CD4-positive, alpha-beta T cell treated with Interleukin-1 beta for 1 hour (primary cell): ENCODE measurements at regions not wholly inside any gene's neighbourhood (a gene's known extent, or its start where the extent isn't known, plus 50 kb on each side); places are given as distances from the start of the nearest gene placed in this dataset.
"Not testable (repeated sequence)": the region's sequence is repeated elsewhere in the genome, so short reads cannot be mapped to it uniquely, and the experiment has no call there.

ENCODE experiments used
- DNase-seq, 2 donors: peaks; one replicate each; pipeline ENCODE4 v3.0.0-alpha.2; 2020 to 2022

DNA sequence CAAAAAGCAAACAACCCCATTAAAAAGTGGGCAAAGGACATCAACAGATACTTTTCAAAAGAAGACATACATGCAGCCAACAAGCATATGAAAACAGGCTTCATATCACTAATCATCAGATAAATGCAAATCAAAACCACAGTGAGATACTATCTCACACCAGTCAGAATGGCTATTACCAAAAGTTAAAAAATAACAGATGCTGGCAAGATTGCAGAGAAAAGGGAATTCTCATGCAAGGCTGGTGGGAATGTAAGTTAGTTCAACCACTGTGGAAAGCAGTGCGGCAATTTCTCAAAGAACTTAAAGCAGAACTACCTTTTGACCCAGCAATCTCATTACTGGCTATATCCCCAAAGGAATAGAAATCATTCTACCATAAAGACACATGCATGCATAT lies 260.8 kb downstream of the C11orf87 start:
- not testable (repeated sequence) for DNase-seq

DNA sequence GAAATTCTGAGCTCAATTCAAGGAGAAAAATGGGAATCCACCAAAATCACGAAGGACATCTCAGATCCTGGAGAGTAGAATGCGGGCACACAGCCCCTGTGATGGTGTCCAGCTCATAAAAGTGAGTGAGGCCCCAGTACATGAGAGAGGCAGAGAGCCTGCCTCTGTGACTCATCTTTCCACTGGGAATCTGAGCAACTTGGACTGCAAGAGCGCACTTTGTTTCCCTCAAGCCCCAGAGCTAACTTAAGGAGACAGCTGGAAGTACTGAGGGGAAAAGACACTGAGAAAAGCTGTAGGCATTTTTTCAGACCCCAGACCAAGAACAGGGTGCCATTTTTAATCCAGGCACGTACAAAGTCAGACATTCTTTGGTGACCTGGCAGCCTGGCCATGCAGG lies 273.7 kb downstream of the C11orf87 start:
- DNase-seq, result no peak

GRCh38 chr11:109696191-109696897 lies 274.4 kb downstream of the C11orf87 start:
- DNase-seq, result no peak

- DNase-seq, result peak in 1 of 2 donors; percentile 2
Observed at GRCh38 chr11:109697140-109697843, 275.3 kb downstream of the C11orf87 start.

DNA sequence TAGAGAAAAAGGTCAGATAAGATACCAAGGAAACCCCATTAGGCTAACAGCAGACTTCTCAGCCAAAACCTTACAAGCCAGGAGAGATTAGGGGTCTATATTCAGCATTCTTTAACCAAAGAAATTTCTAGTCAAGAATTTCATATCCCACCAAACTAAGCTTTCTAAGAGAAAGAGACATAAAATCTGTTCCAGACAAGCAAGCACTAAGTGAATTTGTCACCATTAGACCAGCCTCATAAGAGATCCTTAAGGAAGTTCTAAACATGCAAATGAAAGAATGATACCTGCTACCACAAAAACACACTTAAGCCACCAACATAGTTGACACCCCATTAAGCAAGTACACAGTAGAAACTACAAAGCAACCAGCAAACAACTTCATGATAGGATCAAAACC lies 276.2 kb downstream of the C11orf87 start:
- no peak for DNase-seq

GRCh38 chr11:109704432-109704831 lies 282.4 kb downstream of the C11orf87 start:
- no peak for DNase-seq

- no peak for DNase-seq
Observed at GRCh38 chr11:109706945-109707344, 285.0 kb downstream of the C11orf87 start.

- no peak for DNase-seq
Observed at GRCh38 chr11:109707411-109707810, 285.4 kb downstream of the C11orf87 start.

- no peak for DNase-seq
Observed at GRCh38 chr11:109708184-109708583, 286.2 kb downstream of the C11orf87 start.

DNA sequence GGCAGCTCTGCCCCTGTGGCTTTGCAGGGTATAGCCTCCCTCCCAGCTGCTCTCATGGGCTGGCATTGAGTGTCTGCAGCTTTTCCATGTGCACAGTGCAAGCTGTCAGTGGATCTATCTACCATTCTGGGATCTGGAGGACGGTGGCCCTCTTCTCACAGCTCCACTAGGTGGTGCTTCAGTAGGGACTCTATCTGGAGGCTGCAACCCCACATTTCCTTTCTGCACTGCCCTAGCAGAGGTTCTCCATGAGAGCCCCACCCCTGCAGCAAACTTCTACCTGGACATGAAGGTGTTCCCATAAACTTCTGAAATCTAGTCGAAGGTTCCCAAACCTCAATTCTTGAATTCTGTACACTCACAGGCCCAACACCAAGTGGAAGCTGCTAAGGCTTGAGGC lies 292.5 kb downstream of the C11orf87 start:
- not testable (repeated sequence) for DNase-seq

DNA sequence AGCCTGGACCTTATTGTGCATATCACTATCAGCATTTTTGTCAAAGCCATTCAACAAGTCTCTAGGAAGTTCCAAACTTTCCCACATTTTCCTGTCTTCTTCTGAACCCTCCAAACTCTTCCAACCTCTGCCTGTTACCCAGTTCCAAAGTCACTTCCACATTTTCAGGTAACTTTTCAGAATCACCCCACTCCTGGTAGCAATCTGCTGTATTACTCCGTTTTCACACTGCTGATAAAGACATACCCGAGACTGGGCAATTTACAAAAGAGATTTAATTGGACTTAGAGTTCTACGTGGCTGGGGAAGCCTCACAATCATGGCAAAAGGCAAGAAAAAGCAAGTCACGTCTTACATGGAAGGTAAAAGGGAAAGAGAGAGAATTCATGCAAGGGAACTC lies 293.4 kb downstream of the C11orf87 start:
- not testable (repeated sequence) for DNase-seq

DNA sequence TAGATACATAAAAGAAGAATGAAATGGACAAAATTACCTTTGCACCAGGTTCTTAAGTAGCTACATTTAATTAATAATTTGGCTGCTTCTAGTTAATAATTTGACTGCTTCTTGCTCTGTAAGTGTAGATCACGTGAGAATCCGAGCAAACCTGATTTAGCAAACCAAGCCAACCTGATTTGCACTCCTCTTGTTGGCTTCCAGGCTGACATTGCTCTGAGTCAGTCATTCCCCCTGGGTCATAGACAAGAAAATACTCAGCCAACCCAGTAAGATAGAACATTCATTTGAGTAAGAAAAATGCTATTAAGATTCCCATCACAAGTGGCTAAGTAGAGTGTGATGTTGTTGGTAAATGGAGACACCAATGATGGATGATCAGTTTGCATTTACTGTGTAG lies 304.1 kb downstream of the C11orf87 start:
- DNase-seq, result no peak

GRCh38 chr11:109728056-109728455 lies 306.1 kb downstream of the C11orf87 start:
- DNase-seq, result no peak

DNA sequence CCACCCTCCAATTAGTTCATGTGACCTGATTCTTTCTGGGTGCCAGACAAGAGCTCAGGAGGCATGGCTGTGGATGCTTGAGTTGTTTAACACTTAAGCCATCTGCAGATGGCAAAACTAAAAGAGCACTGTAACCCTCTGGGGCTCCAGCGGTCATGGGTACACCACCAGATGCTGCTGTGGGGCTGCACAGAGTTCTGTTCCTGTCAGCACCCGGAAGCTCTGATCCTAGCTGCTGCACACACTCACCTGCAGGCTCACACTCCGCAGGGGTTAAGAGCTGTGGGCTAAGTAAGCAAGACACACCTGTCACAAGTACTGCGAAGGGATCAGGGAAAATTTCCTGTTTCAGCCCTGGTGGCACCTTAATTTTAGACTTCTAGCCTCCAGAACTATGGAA lies 307.8 kb downstream of the C11orf87 start:
- no peak for DNase-seq

- no peak for DNase-seq
Observed at GRCh38 chr11:109730669-109731068, 308.7 kb downstream of the C11orf87 start.

DNA sequence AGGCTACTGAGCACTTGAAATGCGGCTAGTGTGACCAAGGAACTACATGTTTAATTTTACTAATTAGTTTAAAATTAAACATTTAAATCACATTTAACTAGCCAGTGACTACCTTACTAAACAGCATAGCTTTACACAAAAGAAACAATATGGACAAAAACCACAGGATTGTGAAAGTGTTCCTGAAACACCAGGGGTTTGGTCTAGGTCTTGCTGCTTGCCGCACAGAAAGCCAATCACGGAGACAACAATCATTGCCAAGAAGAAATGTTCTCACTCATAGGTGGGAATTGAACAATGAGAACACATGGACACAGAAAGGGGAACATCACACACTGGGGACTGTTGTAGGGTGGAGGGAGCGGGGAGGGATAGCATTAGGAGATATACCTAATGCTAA lies 309.5 kb downstream of the C11orf87 start:
- DNase-seq, result no peak

DNA sequence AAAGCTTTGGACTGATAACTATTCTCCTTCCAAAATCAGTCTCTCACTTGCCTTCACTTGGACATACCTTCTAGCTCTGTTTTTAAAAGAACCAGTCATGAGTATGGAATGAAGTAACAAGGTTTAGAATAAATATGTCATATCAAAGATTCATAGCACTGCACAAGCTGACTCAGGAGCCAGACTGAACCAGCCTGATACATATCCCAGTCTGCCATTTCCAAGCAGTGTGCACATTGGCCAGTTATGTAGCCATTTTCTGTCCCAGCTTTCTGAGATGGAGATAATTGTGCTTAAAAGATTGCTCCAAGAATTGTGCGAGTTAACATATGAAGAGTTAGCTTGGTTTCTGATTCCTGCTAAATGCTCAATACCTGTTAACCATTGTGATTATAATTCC lies 311.3 kb downstream of the C11orf87 start:
- no peak for DNase-seq

DNA sequence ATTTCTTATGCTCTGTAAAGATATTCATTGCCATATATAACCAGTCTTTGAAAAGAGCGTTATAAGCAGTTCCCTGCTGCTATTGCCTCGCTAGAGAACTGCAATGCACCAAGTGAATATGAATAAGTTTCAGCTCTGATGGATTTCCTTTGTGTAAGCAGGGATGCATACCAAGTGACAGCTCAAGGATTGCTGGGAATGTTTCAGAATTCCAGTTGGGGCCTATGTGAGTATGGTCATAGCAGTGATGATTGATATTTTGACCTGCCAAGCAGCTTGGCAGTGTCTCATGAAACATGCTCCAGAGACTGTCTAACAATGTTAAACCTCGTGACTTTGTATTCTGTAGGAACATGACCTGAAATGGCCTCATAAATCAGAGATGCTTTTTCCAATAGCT lies 312.6 kb downstream of the C11orf87 start:
- DNase-seq, result no peak

DNA sequence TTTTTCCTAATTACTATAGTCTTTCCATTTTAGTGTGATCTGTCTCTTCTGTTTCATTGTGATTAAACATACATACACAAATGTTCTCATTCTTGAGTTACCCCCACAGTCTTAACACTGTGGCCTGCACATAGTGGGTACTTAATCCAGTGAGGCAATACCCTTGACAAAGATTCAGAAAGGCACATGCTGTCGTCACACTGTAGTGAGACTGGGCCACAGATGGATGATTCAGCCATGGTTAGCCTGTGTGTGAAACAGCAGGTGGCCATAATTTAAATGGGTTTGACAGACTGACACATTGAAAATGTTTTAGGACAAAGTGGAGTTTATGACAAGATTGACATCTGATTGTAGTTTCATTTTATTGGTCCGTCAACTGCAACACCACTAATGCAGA lies 313.1 kb downstream of the C11orf87 start:
- no peak for DNase-seq

GRCh38 chr11:109739379-109739778 lies 317.4 kb downstream of the C11orf87 start:
- DNase-seq, result no peak

DNA sequence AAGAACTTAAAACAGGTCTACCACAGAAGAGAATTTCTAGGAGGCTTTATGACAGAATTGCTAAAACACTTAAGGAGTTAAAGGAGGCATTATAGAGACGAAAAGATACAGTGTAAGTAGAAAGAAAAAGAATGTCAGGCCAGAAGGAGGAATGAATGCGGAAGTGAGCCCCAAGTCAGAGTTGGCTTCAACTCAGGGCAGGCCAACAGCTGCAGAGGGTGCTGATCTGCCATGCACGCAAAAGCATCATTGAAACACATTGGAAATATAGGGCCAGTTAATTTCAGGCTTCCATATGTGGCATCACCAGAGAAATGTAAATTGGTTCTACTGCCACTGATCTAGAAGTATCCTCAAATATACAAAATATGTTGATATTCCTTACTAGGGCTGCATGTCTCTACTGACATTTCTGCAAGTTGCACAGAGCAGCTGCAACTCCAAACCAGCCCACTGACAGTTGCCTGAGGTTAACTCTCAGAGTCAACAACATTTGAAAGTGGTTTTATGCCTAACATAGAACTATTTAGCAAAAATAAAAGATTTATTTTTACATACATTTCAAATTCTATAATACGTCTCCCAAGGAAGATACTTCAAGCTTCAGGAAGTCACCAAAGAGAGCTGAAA lies 324.1 kb downstream of the C11orf87 start:
- no peak for DNase-seq

DNA sequence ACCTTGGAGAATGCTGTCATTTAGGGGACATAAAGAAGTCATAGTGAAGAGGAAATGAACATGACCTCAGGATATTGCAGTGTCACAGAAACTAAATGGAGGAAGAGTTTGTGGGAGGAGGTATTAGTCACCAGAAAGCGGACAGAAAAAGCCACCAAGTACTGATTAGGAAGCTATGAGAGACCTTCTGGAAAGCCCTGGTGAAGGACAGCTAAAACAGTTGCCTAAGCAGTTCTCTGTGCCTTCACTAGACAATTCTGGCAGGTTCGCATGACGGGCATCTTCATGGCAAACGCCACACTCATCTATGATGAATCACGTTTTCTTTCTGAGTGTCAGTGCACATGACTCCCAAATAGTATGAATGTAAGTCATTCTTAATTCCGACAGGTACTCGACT lies 325.8 kb downstream of the C11orf87 start:
- DNase-seq, result peak in 1 of 2 donors; percentile 25

GRCh38 chr11:109749476-109749875 lies 327.5 kb downstream of the C11orf87 start:
- no peak for DNase-seq

GRCh38 chr11:109750964-109751363 lies 329.0 kb downstream of the C11orf87 start:
- no peak for DNase-seq
